GM19455 (cell line): ENCODE measurements at regions not wholly inside any gene's neighbourhood (a gene's known extent, or its start where the extent isn't known, plus 50 kb on each side); places are given as distances from the start of the nearest gene placed in this dataset.

Source experiments
- ATAC-seq: cut with Tn5 transposase; IDR thresholded peaks from one replicate; pipeline ENCODE4 v1.9.1; 2021; ENCODE audit not compliant: unreplicated experiment

GRCh38 chr15:26477044-26477443, 295.8 kb downstream of the GABRB3 start:
- no peak for ATAC-seq

GRCh38 chr15:26475554-26475953, 297.3 kb downstream of the GABRB3 start:
- no peak for ATAC-seq

GRCh38 chr15:26472661-26473060, 300.2 kb downstream of the GABRB3 start:
- ATAC-seq = no peak

GRCh38 chr15:26461847-26462608, 310.8 kb downstream of the GABRB3 start:
- no peak for ATAC-seq

GRCh38 chr15:26460165-26460564, 312.7 kb downstream of the GABRB3 start:
- ATAC-seq = no peak

- no peak for ATAC-seq
Observed at GRCh38 chr15:26455828-26456227, 317.0 kb downstream of the GABRB3 start.

GRCh38 chr15:26453914-26454313, 319.0 kb downstream of the GABRB3 start:
- no peak for ATAC-seq

GRCh38 chr15:26451995-26452394, 320.9 kb downstream of the GABRB3 start:
- no peak for ATAC-seq

GRCh38 chr15:26449291-26449690, 323.6 kb downstream of the GABRB3 start:
- ATAC-seq = no peak

- no peak for ATAC-seq
Observed at GRCh38 chr15:26443321-26443720, 329.5 kb downstream of the GABRB3 start.

- no peak for ATAC-seq
Observed at GRCh38 chr15:26442680-26443079, 330.2 kb downstream of the GABRB3 start.

GRCh38 chr15:26439681-26440080, 333.2 kb downstream of the GABRB3 start:
- ATAC-seq = no peak

- no peak for ATAC-seq
Observed at GRCh38 chr15:26438718-26439117, 334.1 kb downstream of the GABRB3 start.

GRCh38 chr15:26438316-26438715, 334.6 kb downstream of the GABRB3 start:
- no peak for ATAC-seq

- ATAC-seq = no peak
Observed at GRCh38 chr15:26433818-26434217, 339.0 kb downstream of the GABRB3 start.

- ATAC-seq = no peak
Observed at GRCh38 chr15:26433060-26433459, 339.8 kb downstream of the GABRB3 start.

- no peak for ATAC-seq
Observed at GRCh38 chr15:26421065-26421464, 351.8 kb downstream of the GABRB3 start.

- no peak for ATAC-seq
Observed at GRCh38 chr15:26395624-26396023, 377.2 kb downstream of the GABRB3 start.

GRCh38 chr15:26394801-26395200, 378.1 kb downstream of the GABRB3 start:
- ATAC-seq = no peak

- no peak for ATAC-seq
Observed at GRCh38 chr15:26392956-26393355, 379.9 kb downstream of the GABRB3 start.

GRCh38 chr15:26391567-26392194, 381.2 kb downstream of the GABRB3 start:
- no peak for ATAC-seq

- ATAC-seq = no peak
Observed at GRCh38 chr15:26382444-26383072, 390.3 kb downstream of the GABRB3 start.
